H9 (cell line): ENCODE measurements at regions not wholly inside any gene's neighbourhood (a gene's known extent, or its start where the extent isn't known, plus 50 kb on each side); places are given as distances from the start of the nearest gene placed in this dataset.

ENCODE experiments used
- DNase-seq: peaks from one replicate; pipeline ENCODE4 v3.0.0-alpha.2; 2017
- H2AFZ ChIP-seq: one replicate; pipeline ENCODE4 v1.6.1; 2013; ENCODE audit warnings: mild to moderate bottlenecking, low read length, control low read depth, moderate library complexity
- H2AK5ac ChIP-seq: 2 replicates; pipeline ENCODE4 v1.6.1; 2013; ENCODE audit warnings: low read length, control low read depth, mixed read lengths; ENCODE audit not compliant: insufficient read length
- H2BK120ac ChIP-seq: one replicate; pipeline ENCODE4 v1.6.1; 2013; ENCODE audit warnings: low read depth, mild to moderate bottlenecking, low read length, control low read depth, inconsistent platforms; ENCODE audit not compliant: poor library complexity, severe bottlenecking
- H2BK12ac ChIP-seq: 2 replicates; pipeline ENCODE4 v1.6.1; 2013; ENCODE audit warnings: low read length, control low read depth, mixed read lengths, low read depth; ENCODE audit not compliant: insufficient read length
- H2BK15ac ChIP-seq: 2 replicates; pipeline ENCODE4 v1.6.1; 2013; ENCODE audit warnings: low read depth, low read length, control low read depth
- H2BK20ac ChIP-seq: one replicate; pipeline ENCODE4 v1.6.1; 2013; ENCODE audit warnings: low read depth, mild to moderate bottlenecking, low read length, control low read depth, inconsistent platforms; ENCODE audit not compliant: poor library complexity, severe bottlenecking
- H2BK5ac ChIP-seq: 2 replicates; pipeline ENCODE4 v1.6.1; 2013; ENCODE audit warnings: low read length, control low read depth, mixed read lengths; ENCODE audit not compliant: insufficient read length
- H3K14ac ChIP-seq: 2 replicates; pipeline ENCODE4 v1.6.1; 2013; ENCODE audit warnings: low read length, control low read depth; ENCODE audit not compliant: insufficient read depth
- H3K18ac ChIP-seq: 2 replicates; pipeline ENCODE4 v1.6.1; 2013; ENCODE audit warnings: low read depth, mild to moderate bottlenecking, mixed read lengths, low read length, control low read depth; ENCODE audit not compliant: insufficient read length
- H3K23ac ChIP-seq: 2 replicates; pipeline ENCODE4 v1.6.1; 2013; ENCODE audit warnings: low read length, control low read depth, mixed read lengths, low read depth; ENCODE audit not compliant: insufficient read length
- H3K23me2 ChIP-seq: 2 replicates; pipeline ENCODE4 v1.6.1; 2013; ENCODE audit warnings: low read depth, mild to moderate bottlenecking, mixed read lengths, low read length, control low read depth; ENCODE audit not compliant: insufficient read length, poor library complexity, severe bottlenecking
- H3K27ac ChIP-seq: 2 replicates; pipeline ENCODE4 v1.5.1; 2013; ENCODE audit warnings: low read length, control low read depth, mixed read lengths, low read depth; ENCODE audit not compliant: insufficient read length
- H3K27me3 ChIP-seq: 2 replicates; pipeline ENCODE4 v1.6.1; 2013; ENCODE audit warnings: low read length, control low read depth, inconsistent platforms; ENCODE audit not compliant: insufficient read depth
- H3K4ac ChIP-seq: 2 replicates; pipeline ENCODE4 v1.6.1; 2013; ENCODE audit warnings: low read depth, mild to moderate bottlenecking, control low read depth, inconsistent platforms, low read length, moderate library complexity
- H3K4me1 ChIP-seq: 2 replicates; pipeline ENCODE4 v1.6.1; 2013; ENCODE audit warnings: low read length, control low read depth, inconsistent platforms; ENCODE audit not compliant: insufficient read depth
- H3K4me2 ChIP-seq: 2 replicates; pipeline ENCODE4 v1.6.1; 2013; ENCODE audit warnings: low read length, control low read depth, mixed read lengths; ENCODE audit not compliant: insufficient read length, insufficient read depth
- H3K56ac ChIP-seq: 2 replicates; pipeline ENCODE4 v1.6.1; 2013; ENCODE audit warnings: low read depth, mild to moderate bottlenecking, mixed read lengths, low read length, control low read depth; ENCODE audit not compliant: insufficient read length
- H3K79me1 ChIP-seq: 2 replicates; pipeline ENCODE4 v1.6.1; 2013; ENCODE audit warnings: low read depth, mild to moderate bottlenecking, moderate library complexity, low read length, control low read depth, inconsistent platforms; ENCODE audit not compliant: insufficient read depth, poor library complexity, severe bottlenecking
- H3K79me2 ChIP-seq: 2 replicates; pipeline ENCODE4 v1.6.1; 2013; ENCODE audit warnings: low read length, control low read depth, inconsistent platforms; ENCODE audit not compliant: insufficient read depth
- H3K9ac ChIP-seq: 2 replicates; pipeline ENCODE4 v1.6.1; 2013; ENCODE audit warnings: low read length, control low read depth, mixed read lengths; ENCODE audit not compliant: insufficient read length; ENCODE audit errors: extremely low read depth
- H3K9me3 ChIP-seq: one replicate; pipeline ENCODE4 v1.6.1; 2013; ENCODE audit warnings: low read depth, low read length, inconsistent platforms; ENCODE audit not compliant: control insufficient read depth
- H3T11ph ChIP-seq: one replicate; pipeline ENCODE4 v1.6.1; 2013; ENCODE audit warnings: mild to moderate bottlenecking, low read length, control low read depth, inconsistent platforms
- H4K20me1 ChIP-seq: one replicate; pipeline ENCODE4 v1.6.1; 2013; ENCODE audit not compliant: control insufficient read depth, insufficient read length, insufficient read depth
- H4K5ac ChIP-seq: 2 replicates; pipeline ENCODE4 v1.6.1; 2013; ENCODE audit warnings: low read depth, mild to moderate bottlenecking, mixed read lengths, low read length, control low read depth; ENCODE audit not compliant: insufficient read length
- H4K8ac ChIP-seq: replicated peaks from 2 replicates; pipeline ENCODE4 v1.6.1; 2013; ENCODE audit warnings: low read length, control low read depth, mixed read lengths, low read depth; ENCODE audit not compliant: insufficient read length
- H4K91ac ChIP-seq: 2 replicates; pipeline ENCODE4 v1.6.1; 2013; ENCODE audit warnings: low read depth, mild to moderate bottlenecking, moderate library complexity, mixed read lengths, low read length, control low read depth; ENCODE audit not compliant: insufficient read length
- H3K27ac Mint-ChIP-seq, 3 experiments: 2 replicates in 2 of 3; 3 replicates in 1 of 3; pipeline ENCODE4 v1.8.0; 2020 to 2021; ENCODE audit warnings: mixed read lengths in 3 of 3, mild to moderate bottlenecking in 1 of 3, moderate library complexity in 1 of 3
- H3K27me3 Mint-ChIP-seq: 2 replicates; pipeline ENCODE4 v1.8.0; 2021; ENCODE audit warnings: low read depth, mild to moderate bottlenecking, moderate library complexity, mixed read lengths
- H3K36me3 Mint-ChIP-seq, 3 experiments: 2 replicates in 2 of 3; 3 replicates in 1 of 3; pipeline ENCODE4 v1.8.0; 2020 to 2021; ENCODE audit warnings: low read depth in 3 of 3, mixed read lengths in 3 of 3; ENCODE audit not compliant: insufficient read depth in 1 of 3
- H3K4me1 Mint-ChIP-seq, 2 experiments: 2 replicates each; pipeline ENCODE4 v1.8.0; 2020; ENCODE audit warnings: mixed read lengths in 2 of 2
- H3K4me3 Mint-ChIP-seq, 2 experiments: 2 replicates in 1 of 2; 3 replicates in 1 of 2; pipeline ENCODE4 v1.8.0; 2020 to 2021; ENCODE audit warnings: mild to moderate bottlenecking in 2 of 2, mixed read lengths in 2 of 2, moderate library complexity in 1 of 2
- H3K9me3 Mint-ChIP-seq, 2 experiments: 2 replicates in 1 of 2; 3 replicates in 1 of 2; pipeline ENCODE4 v1.8.0; 2020; ENCODE audit warnings: mild to moderate bottlenecking in 2 of 2, mixed read lengths in 2 of 2, moderate library complexity in 1 of 2
- CTCF ChIP-seq: fragments of 200-600 bp; sonication (generic); conservative IDR thresholded peaks from 3 replicates; pipeline ENCODE4 v1.8.0; 2021; ENCODE audit warnings: antibody characterized with exemption, mild to moderate bottlenecking
- WGBS: extraction: QIAGEN DNeasy Blood & Tissue Kit; methylation state at CpG from one replicate; pipeline ENCODE4 v1.1.7; 2013; ENCODE audit warnings: missing lambda C conversion rate, low lambda C conversion rate, mixed read lengths; ENCODE audit not compliant: insufficient read length; ENCODE audit errors: extremely low coverage; 5-methylcytosine and 5-hydroxymethylcytosine counted together

- no CpG with 5 or more reads among the region's 4 CpGs for WGBS
Measured at GRCh38 chr9:2299843-2300205, 284.7 kb downstream of the SMARCA2 start.

More at GRCh38 chr9:2299843-2300205, 284.7 kb downstream of the SMARCA2 start:
- Histone ChIP-seq H2BK15ac (no peak overlapping the region), H4K5ac (no peak overlapping the region), H3K4me1 (no peaks in the 10 kb centered on the region), H3K9me3 (no peaks in the 10 kb centered on the region), H3K79me2 (no peaks in the 10 kb centered on the region), H4K20me1 (no peaks in the 10 kb centered on the region), H3T11ph (no peak overlapping the region), H2BK20ac (no peak overlapping the region), H3K79me1 (no peaks in the 10 kb centered on the region), H3K27ac (no peak overlapping the region), H3K4ac (no peak overlapping the region), H4K8ac (no peak overlapping the region), H2AK5ac (no peak overlapping the region), H4K91ac (no peak overlapping the region), H3K4me2 (no peak overlapping the region), H3K23me2 (no peaks in the 10 kb centered on the region), H2BK5ac (no peak overlapping the region), H3K18ac (no peak overlapping the region), H2BK120ac (no peak overlapping the region), H2AFZ (no peak overlapping the region), H3K27me3 (no peaks in the 10 kb centered on the region), H2BK12ac (no peak overlapping the region), H3K56ac (no peak overlapping the region), H3K9ac (no peak overlapping the region), H3K23ac (no peak overlapping the region), H3K14ac (no peak overlapping the region)
- Mint-ChIP-seq H3K9me3 (peaks cover 11 to 14% of the 10 kb centered on the region in 2 experiments; a peak in 4 of 5 replicates), H3K27me3 (peaks cover 2% of the 10 kb centered on the region; the same call in 1 of the 2 replicates), H3K27ac (no peak overlapping the region), H3K4me1 (peaks cover 0 to 9% of the 10 kb centered on the region in 2 experiments; a peak in 2 of 4 replicates), H3K4me3 (no peak overlapping the region), H3K36me3 (peaks cover 11 to 27% (median 18%) of the 10 kb centered on the region in 3 experiments; a peak in 6 of 7 replicates)
- TF ChIP-seq CTCF = no peak
- DNase-seq = no peak
